ENCODE measurements at regions not wholly inside any gene's neighbourhood (a gene's known extent, or its start where the extent isn't known, plus 50 kb on each side); places are given as distances from the start of the nearest gene placed in this dataset.

DNA sequence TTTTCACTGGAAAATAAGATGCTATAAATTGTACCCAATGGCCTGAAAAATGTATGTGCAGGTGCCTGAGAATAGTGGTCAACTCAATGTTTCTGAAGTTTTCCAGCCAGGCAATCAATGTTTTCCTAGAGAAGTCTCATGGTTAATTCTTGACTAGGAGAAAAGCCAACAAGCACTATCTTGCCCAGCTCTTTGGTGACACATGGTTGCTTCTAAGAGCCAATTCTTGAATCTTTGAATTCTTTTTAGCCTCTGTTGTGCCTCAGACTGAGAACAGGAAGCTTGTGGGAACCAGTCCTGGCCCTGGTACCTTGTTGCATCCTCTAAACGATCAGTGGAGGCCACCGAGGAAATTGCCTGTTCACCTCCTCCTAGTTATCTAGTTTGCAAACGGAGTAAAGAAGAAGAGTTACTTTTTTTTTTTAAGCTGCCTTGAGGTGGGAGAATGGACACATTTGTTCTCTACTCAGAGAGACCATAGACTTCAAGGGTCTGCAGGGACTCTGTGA, 144.0 kb upstream of the MKLN1 start:
- Histone ChIP-seq H3K4me2 (ENCODE audit: insufficient read depth, low read length) (no peak overlapping the region), H3K4me1 (ENCODE audit: control insufficient read depth, extremely low read depth, insufficient read depth, low read length) (peaks cover 5% of the 10 kb centered on the region), H3K9me1 (replicated peaks; ENCODE audit: control insufficient read depth, extremely low read depth, insufficient read depth, low read length) (no peaks in the 10 kb centered on the region), H3K27me3 (ENCODE audit: control insufficient read depth in 2 of 2, insufficient read depth in 2 of 2, low read length in 2 of 2) (no peaks in the 10 kb centered on the region), H4K20me1 (replicated peaks; ENCODE audit: control insufficient read depth, extremely low read depth, insufficient read depth, low read length) (no peaks in the 10 kb centered on the region), H2AFZ (ENCODE audit: low read depth, low read length) (no peak overlapping the region), H3K9me3 (replicated peaks; ENCODE audit: control insufficient read depth, insufficient read depth, low read length) (no peaks in the 10 kb centered on the region), H3K36me3 (ENCODE audit: control insufficient read depth in 2 of 2, extremely low read depth in 1 of 2, insufficient read depth in 2 of 2, low read length in 2 of 2) (no peaks in the 10 kb centered on the region), H3K27ac (ENCODE audit: insufficient read depth, low read depth, low read length) (no peak overlapping the region), H3K79me2 (ENCODE audit: control insufficient read depth, insufficient read depth, low read length) (no peaks in the 10 kb centered on the region), H3K4me3 (replicated peaks in 1 of 3; ENCODE audit: insufficient read depth in 1 of 3, low read depth in 1 of 3, low read length in 3 of 3) (no peak overlapping the region), H3K9ac (replicated peaks; ENCODE audit: extremely low read depth, insufficient read depth, low read length) (no peak overlapping the region)
- no TSS peak for BruUV-seq (replicated peaks)
- CTCF ChIA-PET = no interaction called here
- intact Hi-C loops (cut with micrococcal nuclease) = no loop called here
- no peak for FAIRE-seq
- TF ChIP-seq MYC (IDR thresholded peaks at IDR 0.05; ENCODE audit: low read depth, low read length) (no peak), JUN (IDR thresholded peaks at IDR 0.05; ENCODE audit: borderline replicate concordance, insufficient read depth, insufficient read length, low read depth) (no peak), EZH2 (IDR thresholded peaks at IDR 0.05; ENCODE audit: borderline replicate concordance, low read depth, low read length, severe bottlenecking) (no peak), GATA2 (IDR thresholded peaks at IDR 0.05; ENCODE audit: insufficient read depth, insufficient read length, low read depth, low read length) (no peak), POLR2A (IDR thresholded peaks at IDR 0.05; ENCODE audit: low read depth, low read length) (no peak), FOS (IDR thresholded peaks at IDR 0.05; ENCODE audit: borderline replicate concordance, insufficient read depth, low read length) (no peak), MAX (IDR thresholded peaks at IDR 0.05; ENCODE audit: insufficient read depth, insufficient read length) (no peak), POLR2AphosphoS5 (IDR thresholded peaks at IDR 0.05; ENCODE audit: insufficient read depth, low read depth, low read length) (no peak)
- TF ChIP-seq, protein P1, sequence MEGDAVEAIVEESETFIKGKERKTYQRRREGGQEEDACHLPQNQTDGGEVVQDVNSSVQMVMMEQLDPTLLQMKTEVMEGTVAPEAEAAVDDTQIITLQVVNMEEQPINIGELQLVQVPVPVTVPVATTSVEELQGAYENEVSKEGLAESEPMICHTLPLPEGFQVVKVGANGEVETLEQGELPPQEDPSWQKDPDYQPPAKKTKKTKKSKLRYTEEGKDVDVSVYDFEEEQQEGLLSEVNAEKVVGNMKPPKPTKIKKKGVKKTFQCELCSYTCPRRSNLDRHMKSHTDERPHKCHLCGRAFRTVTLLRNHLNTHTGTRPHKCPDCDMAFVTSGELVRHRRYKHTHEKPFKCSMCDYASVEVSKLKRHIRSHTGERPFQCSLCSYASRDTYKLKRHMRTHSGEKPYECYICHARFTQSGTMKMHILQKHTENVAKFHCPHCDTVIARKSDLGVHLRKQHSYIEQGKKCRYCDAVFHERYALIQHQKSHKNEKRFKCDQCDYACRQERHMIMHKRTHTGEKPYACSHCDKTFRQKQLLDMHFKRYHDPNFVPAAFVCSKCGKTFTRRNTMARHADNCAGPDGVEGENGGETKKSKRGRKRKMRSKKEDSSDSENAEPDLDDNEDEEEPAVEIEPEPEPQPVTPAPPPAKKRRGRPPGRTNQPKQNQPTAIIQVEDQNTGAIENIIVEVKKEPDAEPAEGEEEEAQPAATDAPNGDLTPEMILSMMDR (IDR thresholded peaks at IDR 0.05; ENCODE audit: extremely low read depth in 1 of 2, insufficient read depth in 1 of 2, low read depth in 1 of 2, low read length in 2 of 2) = no peak
- DNase-seq (ENCODE audit: low read depth, low spot score) = no peak
- POLR2A ChIA-PET = no interaction called here
- dilution Hi-C loops (cut with MboI; ENCODE audit: extremely low pct_ligation_motif_present, low sequenced_read_pairs) = no loop called here
